HG03108 (cell line): ENCODE measurements at regions not wholly inside any gene's neighbourhood (a gene's known extent, or its start where the extent isn't known, plus 50 kb on each side); places are given as distances from the start of the nearest gene placed in this dataset.

ENCODE experiments used
- ATAC-seq: cut with Tn5 transposase; IDR thresholded peaks from one replicate; pipeline ENCODE4 v1.9.1; 2021; ENCODE audit warnings: moderate library complexity; ENCODE audit not compliant: unreplicated experiment

GRCh38 chr2:183606718-183607085 is 482.5 kb downstream of the NUP35 start:
- ATAC-seq = no peak

DNA sequence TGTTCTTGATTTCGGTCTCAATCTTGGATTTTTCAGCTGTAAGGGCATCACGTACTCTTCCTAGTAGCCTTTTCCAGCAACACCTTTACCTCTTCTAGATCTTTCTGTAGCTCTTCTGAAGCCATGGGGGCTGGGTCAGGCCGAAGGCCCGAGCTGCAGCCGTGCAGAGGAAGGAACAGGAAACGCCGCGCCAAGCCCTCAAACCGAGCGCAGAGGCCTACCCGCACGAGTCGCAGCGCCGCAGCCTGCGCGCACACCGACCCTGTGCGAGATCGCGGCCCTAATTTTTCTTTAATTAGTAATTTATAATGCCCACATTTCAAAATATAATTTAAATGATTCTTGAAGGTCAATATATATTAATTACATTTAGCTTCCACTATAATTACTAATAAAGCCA is 483.8 kb downstream of the NUP35 start:
- no peak for ATAC-seq

GRCh38 chr2:183608747-183609146 is 484.5 kb downstream of the NUP35 start:
- ATAC-seq = no peak

- ATAC-seq = no peak
Observed at GRCh38 chr2:183610724-183611123, 486.5 kb downstream of the NUP35 start.

- no peak for ATAC-seq
Observed at GRCh38 chr2:183614799-183615435, 490.7 kb downstream of the NUP35 start.

GRCh38 chr2:183623227-183623626 is 499.0 kb downstream of the NUP35 start:
- no peak for ATAC-seq

GRCh38 chr2:183630964-183631363 is 506.7 kb downstream of the NUP35 start:
- no peak for ATAC-seq

- ATAC-seq = no peak
Observed at GRCh38 chr2:183656121-183656520, 531.9 kb downstream of the NUP35 start.

GRCh38 chr2:183665425-183665824 is 541.2 kb downstream of the NUP35 start:
- ATAC-seq = no peak

DNA sequence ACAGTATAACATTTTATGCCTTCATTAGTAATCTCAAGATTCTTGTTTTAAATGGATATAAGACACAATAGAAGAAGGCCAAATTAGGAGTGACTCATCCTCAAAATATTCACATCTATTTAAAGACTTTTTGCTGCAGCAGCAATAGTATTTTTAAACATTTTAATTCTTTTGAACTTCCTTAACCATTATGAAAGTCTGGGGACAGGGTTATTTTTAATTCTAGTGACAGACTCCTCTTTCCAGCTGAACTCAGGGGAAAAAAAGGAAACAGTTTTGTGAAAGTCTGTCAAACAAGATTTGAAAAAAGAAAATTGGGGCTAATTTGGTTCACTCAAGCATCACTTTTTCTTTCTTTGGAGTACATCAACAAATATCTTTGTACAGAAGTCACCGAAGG is 541.8 kb downstream of the NUP35 start:
- ATAC-seq = no peak

- no peak for ATAC-seq
Observed at GRCh38 chr2:183671233-183671632, 547.0 kb downstream of the NUP35 start.

- ATAC-seq = no peak
Observed at GRCh38 chr2:183678908-183679307, 554.7 kb downstream of the NUP35 start.

DNA sequence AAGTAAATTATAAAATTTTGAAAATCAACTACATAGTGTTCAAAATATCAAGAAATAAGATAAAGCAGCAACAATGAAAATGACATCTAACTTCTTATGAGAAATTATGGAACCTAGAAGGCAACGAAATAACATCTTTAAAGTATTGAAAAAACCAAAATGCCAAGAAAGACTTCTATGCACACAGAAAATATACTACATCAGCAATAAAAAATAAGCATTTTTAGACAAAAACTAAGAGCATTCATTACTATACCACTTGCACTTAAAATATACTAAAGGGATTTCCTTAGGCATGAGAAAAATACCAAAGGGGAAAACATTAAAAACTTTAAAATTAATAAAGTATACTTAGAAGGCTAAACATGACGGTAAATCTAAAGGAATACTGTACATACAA is 556.3 kb downstream of the NUP35 start:
- no peak for ATAC-seq

- no peak for ATAC-seq
Observed at GRCh38 chr2:183684686-183685085, 560.4 kb downstream of the NUP35 start.

GRCh38 chr2:183696028-183696427 is 571.8 kb downstream of the NUP35 start:
- no peak for ATAC-seq

DNA sequence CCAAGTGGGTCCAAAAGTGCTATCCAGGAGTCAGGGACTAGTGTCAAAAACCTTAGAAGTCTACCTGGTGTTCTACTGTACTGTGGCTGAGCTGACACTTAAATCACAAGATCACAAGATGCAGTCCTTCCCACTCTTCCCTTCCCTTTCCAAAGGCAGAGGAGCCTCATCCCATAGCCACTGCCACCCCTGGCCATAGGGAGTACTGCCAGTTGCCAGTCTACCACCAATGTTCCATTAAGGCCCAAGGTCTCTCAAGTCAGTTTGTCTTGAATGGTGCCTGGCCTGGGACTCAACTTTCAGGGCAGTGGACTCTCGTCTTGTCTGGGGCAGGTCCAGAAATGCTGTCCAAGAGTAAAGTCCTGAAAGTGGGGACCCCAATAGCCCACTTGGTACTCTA is 585.6 kb downstream of the NUP35 start:
- no peak for ATAC-seq

GRCh38 chr2:183718246-183718645 is 594.0 kb downstream of the NUP35 start:
- ATAC-seq = no peak

- no peak for ATAC-seq
Observed at GRCh38 chr2:183723278-183723677, 599.0 kb downstream of the NUP35 start.

- ATAC-seq = no peak
Observed at GRCh38 chr2:183729380-183729779, 605.1 kb downstream of the NUP35 start.

GRCh38 chr2:183740241-183740640 is 616.0 kb downstream of the NUP35 start:
- ATAC-seq = no peak

DNA sequence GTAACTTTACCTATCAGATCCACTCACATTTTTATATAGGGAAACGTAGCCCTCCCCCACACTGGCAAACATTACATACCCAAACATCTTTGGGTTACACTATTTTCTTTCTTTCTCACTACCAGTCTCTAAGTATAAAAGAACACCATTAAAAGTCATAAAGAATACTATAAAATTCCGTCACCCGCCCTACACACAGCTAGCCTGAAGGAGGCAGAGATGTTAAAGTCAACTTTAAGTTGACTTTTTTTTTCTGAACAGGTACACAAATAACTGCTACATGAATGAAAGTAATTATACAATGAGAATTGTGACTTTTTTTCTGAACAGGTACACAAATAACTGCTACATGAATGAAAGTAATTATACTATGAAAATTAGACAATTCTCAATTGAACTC is 628.3 kb downstream of the NUP35 start:
- ATAC-seq = no peak

DNA sequence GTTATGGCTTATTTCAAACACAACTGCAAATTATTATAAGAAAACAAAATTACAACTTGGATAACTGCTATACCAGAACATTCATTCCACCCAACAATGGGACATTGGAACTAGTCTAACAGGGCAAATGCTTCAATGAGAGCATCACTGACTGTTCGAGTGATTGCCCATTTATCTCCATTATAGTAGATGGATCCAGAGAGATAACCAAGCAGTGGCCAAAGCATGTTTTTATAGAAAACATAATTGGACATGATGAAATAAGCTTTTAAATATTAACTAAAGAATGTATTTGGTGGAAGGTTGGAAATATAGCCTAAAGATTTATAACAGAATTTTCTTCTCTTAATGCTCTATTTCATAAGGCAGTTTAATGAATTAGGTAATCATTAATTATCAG is 634.8 kb downstream of the NUP35 start:
- no peak for ATAC-seq

DNA sequence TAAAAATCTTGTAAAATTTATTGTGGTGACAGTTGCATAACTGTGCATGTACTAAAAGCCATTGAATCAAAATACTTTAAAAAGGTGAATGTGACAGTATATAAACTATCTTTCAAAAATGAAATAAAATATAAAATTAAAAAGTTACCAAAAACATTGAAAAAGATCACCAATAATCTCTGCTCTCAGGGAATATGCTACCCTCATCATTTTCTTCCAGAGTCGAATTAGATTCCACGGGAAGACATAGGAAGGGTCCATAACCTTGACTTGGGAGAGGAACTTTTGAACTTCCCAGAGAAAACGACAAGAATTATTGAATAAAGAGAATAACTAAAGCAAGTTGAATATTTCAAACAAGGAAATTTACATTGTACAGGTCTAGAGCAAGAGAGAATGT is 649.5 kb downstream of the NUP35 start:
- no peak for ATAC-seq

- no peak for ATAC-seq
Observed at GRCh38 chr2:183780072-183780471, 655.8 kb downstream of the NUP35 start.
